ENCODE measurements at regions not wholly inside any gene's neighbourhood (a gene's known extent, or its start where the extent isn't known, plus 50 kb on each side); places are given as distances from the start of the nearest gene placed in this dataset.

GRCh38 chr2:203806761-203807160, 60.8 kb upstream of the CTLA4 start:
- TF ChIP-seq EZH2phosphoT487 (IDR thresholded peaks at IDR 0.05; ENCODE audit: insufficient read depth, low read depth) (no peak), EZH2 (IDR thresholded peaks at IDR 0.05; ENCODE audit: insufficient read depth, poor library complexity, severe bottlenecking) (no peak)

Data from GM23248 (cell line).